Endothelial cell (in vitro differentiated cells): ENCODE measurements at regions not wholly inside any gene's neighbourhood (a gene's known extent, or its start where the extent isn't known, plus 50 kb on each side); places are given as distances from the start of the nearest gene placed in this dataset.

ENCODE experiments used
- DNase-seq: peaks from one replicate; pipeline ENCODE4 v3.0.0; 2021; ENCODE audit warnings: low spot score
- H3K27ac Mint-ChIP-seq: one replicate; pipeline ENCODE4 v1.8.0; 2021; ENCODE audit warnings: mixed read lengths, inconsistent platforms; ENCODE audit not compliant: unreplicated experiment
- H3K27me3 Mint-ChIP-seq: one replicate; pipeline ENCODE4 v1.8.0; 2021; ENCODE audit warnings: mild to moderate bottlenecking, moderate library complexity, mixed read lengths, inconsistent platforms; ENCODE audit not compliant: unreplicated experiment
- H3K36me3 Mint-ChIP-seq: one replicate; pipeline ENCODE4 v1.8.0; 2021; ENCODE audit warnings: mild to moderate bottlenecking, low read depth, mixed read lengths, inconsistent platforms; ENCODE audit not compliant: unreplicated experiment
- H3K4me1 Mint-ChIP-seq: one replicate; pipeline ENCODE4 v1.8.0; 2021; ENCODE audit warnings: mild to moderate bottlenecking, mixed read lengths, inconsistent platforms; ENCODE audit not compliant: unreplicated experiment
- H3K4me3 Mint-ChIP-seq: one replicate; pipeline ENCODE4 v1.8.0; 2021; ENCODE audit warnings: mild to moderate bottlenecking, mixed read lengths, inconsistent platforms; ENCODE audit not compliant: unreplicated experiment
- H3K9me3 Mint-ChIP-seq: one replicate; pipeline ENCODE4 v1.8.0; 2021; ENCODE audit warnings: mixed read lengths, inconsistent platforms; ENCODE audit not compliant: unreplicated experiment
- TF ChIP-seq, protein P1 (sequence below): fragments of 200-600 bp; sonication (generic); IDR thresholded peaks from one replicate; pipeline ENCODE4 v1.5.0; 2021; ENCODE audit warnings: antibody characterized with exemption; ENCODE audit not compliant: unreplicated experiment

DNA sequence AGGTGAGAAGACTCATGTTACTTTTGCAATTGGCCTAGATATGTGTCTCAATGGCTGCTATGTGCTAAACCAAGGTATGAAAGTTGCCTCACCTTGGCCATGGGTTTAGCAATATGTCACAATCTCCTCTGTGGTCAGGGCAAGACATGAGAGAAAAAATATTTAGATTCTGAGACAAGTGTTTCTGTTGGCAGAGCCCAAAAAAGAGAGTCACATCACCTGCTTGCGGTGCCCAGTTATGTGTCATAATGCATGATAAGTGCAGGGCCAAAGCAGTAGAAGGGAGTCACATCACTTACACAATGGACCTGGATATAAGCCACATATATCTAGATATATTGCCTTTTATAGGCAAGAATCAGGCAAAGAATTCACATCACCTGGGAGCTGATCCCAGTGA, 894.1 kb upstream of the AMELY start:
- H3K9me3 Mint-ChIP-seq, result no peaks in the 10 kb centered on the region
- TF ChIP-seq, protein P1, sequence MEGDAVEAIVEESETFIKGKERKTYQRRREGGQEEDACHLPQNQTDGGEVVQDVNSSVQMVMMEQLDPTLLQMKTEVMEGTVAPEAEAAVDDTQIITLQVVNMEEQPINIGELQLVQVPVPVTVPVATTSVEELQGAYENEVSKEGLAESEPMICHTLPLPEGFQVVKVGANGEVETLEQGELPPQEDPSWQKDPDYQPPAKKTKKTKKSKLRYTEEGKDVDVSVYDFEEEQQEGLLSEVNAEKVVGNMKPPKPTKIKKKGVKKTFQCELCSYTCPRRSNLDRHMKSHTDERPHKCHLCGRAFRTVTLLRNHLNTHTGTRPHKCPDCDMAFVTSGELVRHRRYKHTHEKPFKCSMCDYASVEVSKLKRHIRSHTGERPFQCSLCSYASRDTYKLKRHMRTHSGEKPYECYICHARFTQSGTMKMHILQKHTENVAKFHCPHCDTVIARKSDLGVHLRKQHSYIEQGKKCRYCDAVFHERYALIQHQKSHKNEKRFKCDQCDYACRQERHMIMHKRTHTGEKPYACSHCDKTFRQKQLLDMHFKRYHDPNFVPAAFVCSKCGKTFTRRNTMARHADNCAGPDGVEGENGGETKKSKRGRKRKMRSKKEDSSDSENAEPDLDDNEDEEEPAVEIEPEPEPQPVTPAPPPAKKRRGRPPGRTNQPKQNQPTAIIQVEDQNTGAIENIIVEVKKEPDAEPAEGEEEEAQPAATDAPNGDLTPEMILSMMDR, result no peak
- no peak overlapping the region for H3K4me3 Mint-ChIP-seq
- H3K27me3 Mint-ChIP-seq, result no peaks in the 10 kb centered on the region
- H3K27ac Mint-ChIP-seq, result no peak overlapping the region
- no peaks in the 10 kb centered on the region for H3K36me3 Mint-ChIP-seq
- no peak for DNase-seq
- H3K4me1 Mint-ChIP-seq, result no peaks in the 10 kb centered on the region

DNA sequence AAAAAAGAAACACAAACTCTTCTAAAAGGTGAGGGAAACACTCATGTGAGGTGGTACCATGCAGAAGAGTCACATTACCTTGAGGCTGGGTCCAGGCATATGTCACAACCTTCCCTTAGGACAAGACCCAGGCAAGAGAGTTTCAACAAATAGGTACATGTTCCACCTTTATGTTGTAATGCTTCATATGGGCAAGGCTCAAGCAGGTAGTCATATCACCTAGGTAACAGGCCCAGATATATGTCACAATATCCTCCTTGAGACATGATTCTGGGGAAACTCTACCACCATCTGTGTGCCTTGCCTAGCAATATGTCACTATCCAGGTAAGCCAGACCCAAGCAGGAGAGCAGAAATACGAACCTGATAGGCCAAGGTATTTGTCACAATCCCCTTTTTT, 892.2 kb upstream of the AMELY start:
- DNase-seq, result no peak
- Mint-ChIP-seq H3K27ac (no peak overlapping the region), H3K9me3 (no peaks in the 10 kb centered on the region), H3K27me3 (no peaks in the 10 kb centered on the region), H3K4me3 (no peak overlapping the region), H3K36me3 (no peaks in the 10 kb centered on the region), H3K4me1 (no peaks in the 10 kb centered on the region)
- TF ChIP-seq, protein P1, result no peak

DNA sequence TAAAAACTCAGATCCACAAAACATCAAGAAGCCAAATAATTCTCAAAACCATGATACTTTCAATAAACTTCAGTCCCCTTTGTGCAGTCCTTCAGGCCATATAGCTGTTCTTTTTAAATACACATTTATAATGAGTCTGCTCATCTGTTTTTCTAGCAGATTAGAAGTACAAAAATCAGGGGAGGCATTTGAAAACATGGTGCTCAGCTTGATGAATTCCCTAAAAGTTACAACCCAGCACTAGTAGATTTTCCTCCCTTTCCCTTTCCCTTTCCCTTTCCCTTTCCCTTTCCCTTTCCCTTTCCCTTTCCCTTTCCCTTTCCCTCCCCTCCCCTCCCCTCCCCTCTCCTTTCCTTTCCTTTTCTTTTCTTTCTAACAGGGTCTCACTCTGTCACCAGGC, 884.6 kb upstream of the AMELY start:
- TF ChIP-seq, protein P1, result no peak
- H3K4me1 Mint-ChIP-seq, result no peaks in the 10 kb centered on the region
- H3K9me3 Mint-ChIP-seq, result no peaks in the 10 kb centered on the region
- no peaks in the 10 kb centered on the region for H3K36me3 Mint-ChIP-seq
- H3K27me3 Mint-ChIP-seq, result no peaks in the 10 kb centered on the region
- no peak for DNase-seq
- H3K4me3 Mint-ChIP-seq, result no peak overlapping the region
- H3K27ac Mint-ChIP-seq, result no peak overlapping the region

DNA sequence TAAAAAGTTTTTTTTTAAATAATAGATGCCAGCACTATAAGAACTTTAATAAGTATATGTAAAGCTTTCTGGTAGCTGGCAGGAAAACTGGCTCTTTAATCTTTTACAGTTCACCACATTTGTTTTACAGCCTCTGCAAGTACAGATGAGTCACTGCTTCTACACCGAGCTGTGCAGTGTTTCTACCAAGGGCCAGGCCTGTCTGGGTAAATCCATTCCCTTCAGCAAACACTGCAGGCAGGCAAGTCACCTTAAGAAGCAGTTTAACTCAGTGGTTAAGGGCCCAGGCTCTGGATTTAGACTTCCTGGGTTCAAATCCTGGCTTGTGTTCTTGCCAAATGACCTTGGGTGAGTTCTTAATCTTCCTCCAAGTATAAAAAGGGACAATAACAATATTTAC, 882.9 kb upstream of the AMELY start:
- DNase-seq, result no peak
- Mint-ChIP-seq H3K9me3 (no peaks in the 10 kb centered on the region), H3K4me3 (no peak overlapping the region), H3K27ac (no peak overlapping the region), H3K36me3 (no peaks in the 10 kb centered on the region), H3K4me1 (no peaks in the 10 kb centered on the region), H3K27me3 (no peaks in the 10 kb centered on the region)
- TF ChIP-seq, protein P1, result no peak

DNA sequence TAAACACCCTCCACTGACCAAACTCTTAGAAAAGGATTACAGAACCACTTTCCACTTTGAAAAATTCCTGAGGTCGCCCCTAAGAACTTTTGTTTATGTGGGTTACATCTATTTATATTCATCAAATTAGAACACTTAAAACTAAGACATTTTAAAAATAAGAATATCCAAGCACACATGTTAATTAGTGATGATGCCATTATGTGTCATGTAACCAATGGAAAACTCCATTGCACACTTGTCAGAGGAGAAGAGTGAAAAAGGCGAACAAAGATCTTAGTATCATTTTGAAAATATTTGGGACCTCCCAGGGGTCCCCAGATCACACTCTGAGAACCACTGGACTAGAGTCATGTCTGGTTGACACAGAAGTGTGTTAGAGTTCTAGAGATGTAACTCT, 882.4 kb upstream of the AMELY start:
- TF ChIP-seq, protein P1, result no peak
- Mint-ChIP-seq H3K9me3 (no peaks in the 10 kb centered on the region), H3K4me1 (no peaks in the 10 kb centered on the region), H3K27ac (no peak overlapping the region), H3K4me3 (no peak overlapping the region), H3K36me3 (no peaks in the 10 kb centered on the region), H3K27me3 (no peaks in the 10 kb centered on the region)
- no peak for DNase-seq
